WTC11 (cell line): ENCODE measurements at regions not wholly inside any gene's neighbourhood (a gene's known extent, or its start where the extent isn't known, plus 50 kb on each side); places are given as distances from the start of the nearest gene placed in this dataset.
"Not testable (repeated sequence)": the region's sequence is repeated elsewhere in the genome, so short reads cannot be mapped to it uniquely, and the experiment has no call there.

Experiments
- ATAC-seq: fragments of 200-7000 bp; cut with Tn5 transposase; 2 replicates; pipeline ENCODE4 v1.10.0; 2021; ENCODE audit warnings: mild to moderate bottlenecking, moderate library complexity
- CTCF ChIA-PET: fragments of 300-600 bp; sonication (Branson Sonifier 250); formaldehyde crosslinking; loops from one replicate; lab custom pipeline; 2021; ENCODE audit warnings: antibody characterized with exemption; lab: Charles Lee
- POLR2A ChIA-PET: fragments of 350-600 bp; sonication (Branson Sonifier 250); formaldehyde crosslinking; loops from one replicate; lab custom pipeline; 2021; ENCODE audit warnings: antibody characterized with exemption; lab: Charles Lee
- DNase-seq: peaks from one replicate; pipeline ENCODE4 v3.0.0; 2021; ENCODE audit warnings: low spot score
- H3K27ac Mint-ChIP-seq: 2 replicates; pipeline ENCODE4 v1.8.0; 2021; ENCODE audit warnings: mixed read lengths
- H3K27me3 Mint-ChIP-seq: 2 replicates; pipeline ENCODE4 v1.8.0; 2021; ENCODE audit warnings: low read depth, mild to moderate bottlenecking, moderate library complexity, mixed read lengths
- H3K36me3 Mint-ChIP-seq: 2 replicates; pipeline ENCODE4 v1.8.0; 2021; ENCODE audit warnings: mixed read lengths
- H3K4me1 Mint-ChIP-seq: 2 replicates; pipeline ENCODE4 v1.8.0; 2022; ENCODE audit warnings: mixed read lengths
- H3K4me3 Mint-ChIP-seq: 2 replicates; pipeline ENCODE4 v1.8.0; 2021; ENCODE audit warnings: mild to moderate bottlenecking, moderate library complexity, mixed read lengths
- H3K9me3 Mint-ChIP-seq: 2 replicates; pipeline ENCODE4 v1.8.0; 2021; ENCODE audit warnings: mixed read lengths
- CBFB ChIP-seq: sonication (generic); formaldehyde crosslinking; IDR thresholded peaks from 2 replicates; pipeline ENCODE4 v1.8.1; 2022; ENCODE audit warnings: mild to moderate bottlenecking, low read depth, missing genetic modification reagents
- CREM ChIP-seq: sonication (generic); formaldehyde crosslinking; IDR thresholded peaks from 2 replicates; pipeline ENCODE4 v1.8.1; 2022; ENCODE audit warnings: mild to moderate bottlenecking, missing genetic modification reagents, moderate library complexity
- GRHL2 ChIP-seq: fragments of 250-450 bp; sonication (Bioruptor Pico); IDR thresholded peaks from 2 replicates; pipeline ENCODE4 v1.8.0; 2022; ENCODE audit warnings: mild to moderate bottlenecking, moderate library complexity; ENCODE audit not compliant: insufficient replicate concordance, severe bottlenecking
- HMGXB4 ChIP-seq: sonication (generic); formaldehyde crosslinking; IDR thresholded peaks from 2 replicates; pipeline ENCODE4 v1.8.1; 2023; ENCODE audit warnings: mild to moderate bottlenecking, moderate library complexity, missing genetic modification reagents
- MLX ChIP-seq: sonication (generic); formaldehyde crosslinking; IDR thresholded peaks from 2 replicates; pipeline ENCODE4 v1.8.1; 2023; ENCODE audit warnings: mild to moderate bottlenecking, missing genetic modification reagents, moderate library complexity
- NFATC4 ChIP-seq: fragments of 250-450 bp; sonication (Bioruptor Pico); IDR thresholded peaks from 2 replicates; pipeline ENCODE4 v1.9.0; 2021; ENCODE audit warnings: mild to moderate bottlenecking
- NR1H2 ChIP-seq: sonication (generic); formaldehyde crosslinking; IDR thresholded peaks from 2 replicates; pipeline ENCODE4 v1.9.0; 2021; ENCODE audit warnings: mild to moderate bottlenecking, moderate library complexity, missing genetic modification reagents
- OVOL2 ChIP-seq: fragments of 250-450 bp; sonication (Bioruptor Pico); IDR thresholded peaks from 2 replicates; pipeline ENCODE4 v1.9.0; 2021; ENCODE audit warnings: mild to moderate bottlenecking, borderline replicate concordance
- SOX15 ChIP-seq: fragments of 250-450 bp; sonication (Bioruptor Pico); IDR thresholded peaks from 2 replicates; pipeline ENCODE4 v1.9.0; 2021; ENCODE audit warnings: mild to moderate bottlenecking
- SP1 ChIP-seq: sonication (generic); formaldehyde crosslinking; conservative IDR thresholded peaks from 2 replicates; pipeline ENCODE4 v1.8.1; 2022; ENCODE audit warnings: missing genetic modification reagents
- STAT6 ChIP-seq: sonication (generic); formaldehyde crosslinking; conservative IDR thresholded peaks from 2 replicates; pipeline ENCODE4 v1.8.1; 2023; ENCODE audit warnings: mild to moderate bottlenecking, low read depth, missing genetic modification reagents, moderate library complexity
- USF1 ChIP-seq: sonication (generic); formaldehyde crosslinking; IDR thresholded peaks from 2 replicates; pipeline ENCODE4 v1.8.0; 2022; ENCODE audit warnings: mild to moderate bottlenecking, missing genetic modification reagents
- ZBTB21 ChIP-seq: sonication (generic); formaldehyde crosslinking; IDR thresholded peaks from 2 replicates; pipeline ENCODE4 v1.8.1; 2023; ENCODE audit warnings: mild to moderate bottlenecking, missing genetic modification reagents, borderline replicate concordance
- ZNF396 ChIP-seq: fragments of 250-450 bp; sonication (Bioruptor Pico); IDR thresholded peaks from 2 replicates; pipeline ENCODE4 v1.8.0; 2021; ENCODE audit warnings: mild to moderate bottlenecking, moderate library complexity, borderline replicate concordance
- ZNF423 ChIP-seq: fragments of 250-450 bp; sonication (Bioruptor Pico); IDR thresholded peaks from 2 replicates; pipeline ENCODE4 v2.1.2; 2022; ENCODE audit warnings: mild to moderate bottlenecking, moderate library complexity
- ZNF425 ChIP-seq: fragments of 250-450 bp; sonication (Bioruptor Pico); conservative IDR thresholded peaks from 2 replicates; pipeline ENCODE4 v1.9.0; 2021; ENCODE audit warnings: mild to moderate bottlenecking
- TF ChIP-seq, protein P1 (sequence below): sonication (generic); formaldehyde crosslinking; IDR thresholded peaks from 2 replicates; pipeline ENCODE4 v1.8.1; 2023; ENCODE audit warnings: mild to moderate bottlenecking, missing genetic modification reagents
- TF ChIP-seq, protein P2 (sequence below): sonication (generic); formaldehyde crosslinking; IDR thresholded peaks from 2 replicates; pipeline ENCODE4 v1.8.1; 2022; ENCODE audit warnings: mild to moderate bottlenecking, moderate library complexity, missing genetic modification reagents
- TF ChIP-seq, protein P3 (sequence below): sonication (generic); formaldehyde crosslinking; IDR thresholded peaks from 2 replicates; pipeline ENCODE4 v1.8.1; 2023; ENCODE audit warnings: mild to moderate bottlenecking, missing genetic modification reagents, moderate library complexity
- TF ChIP-seq, protein P4 (sequence below): sonication (generic); formaldehyde crosslinking; IDR thresholded peaks from 2 replicates; pipeline ENCODE4 v1.8.0; 2022; ENCODE audit warnings: mild to moderate bottlenecking, missing genetic modification reagents

GRCh38 chr10:37067576-37067975 is 57.8 kb upstream of the ANKRD30A start:
- Mint-ChIP-seq H3K4me3 (no peak overlapping the region), H3K36me3 (peaks cover 63% of the 10 kb centered on the region), H3K27me3 (no peaks in the 10 kb centered on the region; the same call in 1 of the 2 replicates), H3K9me3 (peaks cover 69% of the 10 kb centered on the region), H3K4me1 (no peaks in the 10 kb centered on the region), H3K27ac (no peak overlapping the region)
- ChIA-PET POLR2A (no interaction called here), CTCF (no interaction called here)
- ATAC-seq (no peak), DNase-seq (no peak)
- TF ChIP-seq MLX (CRISPR knock-in tag), result no peak
- TF ChIP-seq, protein P1, sequence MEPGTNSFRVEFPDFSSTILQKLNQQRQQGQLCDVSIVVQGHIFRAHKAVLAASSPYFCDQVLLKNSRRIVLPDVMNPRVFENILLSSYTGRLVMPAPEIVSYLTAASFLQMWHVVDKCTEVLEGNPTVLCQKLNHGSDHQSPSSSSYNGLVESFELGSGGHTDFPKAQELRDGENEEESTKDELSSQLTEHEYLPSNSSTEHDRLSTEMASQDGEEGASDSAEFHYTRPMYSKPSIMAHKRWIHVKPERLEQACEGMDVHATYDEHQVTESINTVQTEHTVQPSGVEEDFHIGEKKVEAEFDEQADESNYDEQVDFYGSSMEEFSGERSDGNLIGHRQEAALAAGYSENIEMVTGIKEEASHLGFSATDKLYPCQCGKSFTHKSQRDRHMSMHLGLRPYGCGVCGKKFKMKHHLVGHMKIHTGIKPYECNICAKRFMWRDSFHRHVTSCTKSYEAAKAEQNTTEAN (CRISPR knock-in tag), result no peak
- no peak for TF ChIP-seq STAT6 (CRISPR knock-in tag)
- no peak for TF ChIP-seq GRHL2 (CRISPR knock-in tag)
- TF ChIP-seq CBFB, result no peak
- no peak for TF ChIP-seq NFATC4 (CRISPR knock-in tag)
- no peak for TF ChIP-seq HMGXB4
- TF ChIP-seq OVOL2 (CRISPR knock-in tag), result no peak
- TF ChIP-seq, protein P2, sequence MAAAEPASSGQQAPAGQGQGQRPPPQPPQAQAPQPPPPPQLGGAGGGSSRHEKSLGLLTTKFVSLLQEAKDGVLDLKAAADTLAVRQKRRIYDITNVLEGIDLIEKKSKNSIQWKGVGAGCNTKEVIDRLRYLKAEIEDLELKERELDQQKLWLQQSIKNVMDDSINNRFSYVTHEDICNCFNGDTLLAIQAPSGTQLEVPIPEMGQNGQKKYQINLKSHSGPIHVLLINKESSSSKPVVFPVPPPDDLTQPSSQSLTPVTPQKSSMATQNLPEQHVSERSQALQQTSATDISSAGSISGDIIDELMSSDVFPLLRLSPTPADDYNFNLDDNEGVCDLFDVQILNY, result no peak
- TF ChIP-seq SP1 (CRISPR knock-in tag), result no peak
- no peak for TF ChIP-seq NR1H2 (CRISPR knock-in tag)
- no peak for TF ChIP-seq ZNF425 (CRISPR knock-in tag)
- TF ChIP-seq CREM (CRISPR knock-in tag), result no peak

DNA sequence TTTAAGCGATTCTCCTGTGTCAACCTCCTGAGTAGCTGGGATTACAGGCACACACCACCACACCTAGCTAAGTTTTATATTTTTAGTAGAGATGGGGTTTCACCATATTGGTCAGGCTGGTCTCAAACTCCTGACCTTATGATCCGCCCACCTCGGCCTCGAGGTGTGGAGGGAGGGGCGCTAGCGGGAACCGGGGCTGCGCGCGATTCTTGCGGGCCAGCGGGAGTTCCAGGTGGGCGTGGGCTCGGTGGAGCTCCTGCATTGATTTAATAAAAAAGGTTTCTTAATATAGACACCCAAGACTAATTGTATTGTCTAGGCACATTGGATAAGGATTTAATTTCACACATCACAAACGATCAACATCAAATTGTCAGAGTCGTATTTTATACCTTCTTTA is 63.1 kb upstream of the ANKRD30A start:
- H3K4me3 Mint-ChIP-seq, ATAC-seq, DNase-seq, H3K4me1 Mint-ChIP-seq, POLR2A ChIA-PET, CTCF ChIA-PET, H3K27me3 Mint-ChIP-seq, H3K27ac Mint-ChIP-seq: not testable (repeated sequence)
- Mint-ChIP-seq H3K36me3 (peaks cover 62% of the 10 kb centered on the region), H3K9me3 (peaks cover 74% of the 10 kb centered on the region)

- DNase-seq (no peak), ATAC-seq (no peak)
- Mint-ChIP-seq H3K9me3 (peaks cover 83% of the 10 kb centered on the region), H3K27ac (no peak overlapping the region), H3K27me3 (peaks cover 9% of the 10 kb centered on the region), H3K4me1 (no peaks in the 10 kb centered on the region), H3K4me3 (no peak overlapping the region), H3K36me3 (peaks cover 55% of the 10 kb centered on the region)
- ChIA-PET CTCF (no interaction called here), POLR2A (no interaction called here)
- TF ChIP-seq, protein P2, result no peak
- TF ChIP-seq ZBTB21 (CRISPR knock-in tag) (no peak), SOX15 (CRISPR knock-in tag) (no peak), ZNF396 (CRISPR knock-in tag) (no peak), ZNF423 (CRISPR knock-in tag) (no peak), NR1H2 (CRISPR knock-in tag) (no peak), GRHL2 (CRISPR knock-in tag) (no peak), USF1 (CRISPR knock-in tag) (no peak)
- TF ChIP-seq, protein P3, sequence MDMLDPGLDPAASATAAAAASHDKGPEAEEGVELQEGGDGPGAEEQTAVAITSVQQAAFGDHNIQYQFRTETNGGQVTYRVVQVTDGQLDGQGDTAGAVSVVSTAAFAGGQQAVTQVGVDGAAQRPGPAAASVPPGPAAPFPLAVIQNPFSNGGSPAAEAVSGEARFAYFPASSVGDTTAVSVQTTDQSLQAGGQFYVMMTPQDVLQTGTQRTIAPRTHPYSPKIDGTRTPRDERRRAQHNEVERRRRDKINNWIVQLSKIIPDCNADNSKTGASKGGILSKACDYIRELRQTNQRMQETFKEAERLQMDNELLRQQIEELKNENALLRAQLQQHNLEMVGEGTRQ (CRISPR knock-in tag), result no peak
- TF ChIP-seq, protein P4, sequence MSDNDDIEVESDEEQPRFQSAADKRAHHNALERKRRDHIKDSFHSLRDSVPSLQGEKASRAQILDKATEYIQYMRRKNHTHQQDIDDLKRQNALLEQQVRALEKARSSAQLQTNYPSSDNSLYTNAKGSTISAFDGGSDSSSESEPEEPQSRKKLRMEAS (CRISPR knock-in tag), result no peak
Observed at GRCh38 chr10:37057261-37057660, 68.1 kb upstream of the ANKRD30A start.
